ENCODE measurements at regions not wholly inside any gene's neighbourhood (a gene's known extent, or its start where the extent isn't known, plus 50 kb on each side); places are given as distances from the start of the nearest gene placed in this dataset.

GRCh38 chr11:27968461-27968860, 139.5 kb downstream of the KIF18A start:
- no peaks in the 10 kb centered on the region for H3K9me3 Mint-ChIP-seq (ENCODE audit: low read depth)
- no peak overlapping the region for H3K27ac Mint-ChIP-seq (ENCODE audit: unreplicated experiment)
- H3K27me3 Mint-ChIP-seq (ENCODE audit: low read depth), result no peaks in the 10 kb centered on the region
- H3K4me3 Mint-ChIP-seq (ENCODE audit: unreplicated experiment), result no peak overlapping the region
- DNase-seq (ENCODE audit: low spot score), result no peak
- no peaks in the 10 kb centered on the region for H3K4me1 Mint-ChIP-seq (ENCODE audit: low read depth)
- TF ChIP-seq CTCF (IDR thresholded peaks at IDR 0.05), result no peak
- H3K36me3 Mint-ChIP-seq (ENCODE audit: low read depth), result no peaks in the 10 kb centered on the region

- Mint-ChIP-seq H3K4me1 (ENCODE audit: low read depth) (no peaks in the 10 kb centered on the region), H3K27me3 (ENCODE audit: low read depth) (no peaks in the 10 kb centered on the region), H3K9me3 (ENCODE audit: low read depth) (no peaks in the 10 kb centered on the region), H3K36me3 (ENCODE audit: low read depth) (no peaks in the 10 kb centered on the region), H3K27ac (ENCODE audit: unreplicated experiment) (no peak overlapping the region), H3K4me3 (ENCODE audit: unreplicated experiment) (no peak overlapping the region)
- TF ChIP-seq CTCF (IDR thresholded peaks at IDR 0.05), result no peak
- no peak for DNase-seq (ENCODE audit: low spot score)
These were observed 142.4 kb downstream of the KIF18A start for GRCh38 chr11:27965559-27965958.

- H3K4me3 Mint-ChIP-seq (ENCODE audit: unreplicated experiment), result no peak overlapping the region
- H3K36me3 Mint-ChIP-seq (ENCODE audit: low read depth), result no peaks in the 10 kb centered on the region
- no peak for TF ChIP-seq CTCF (IDR thresholded peaks at IDR 0.05)
- no peaks in the 10 kb centered on the region for H3K4me1 Mint-ChIP-seq (ENCODE audit: low read depth)
- H3K9me3 Mint-ChIP-seq (ENCODE audit: low read depth), result peaks cover 2% of the 10 kb centered on the region
- no peak overlapping the region for H3K27ac Mint-ChIP-seq (ENCODE audit: unreplicated experiment)
- H3K27me3 Mint-ChIP-seq (ENCODE audit: low read depth), result no peaks in the 10 kb centered on the region
- DNase-seq (ENCODE audit: low spot score), result no peak
These were observed 144.6 kb downstream of the KIF18A start for GRCh38 chr11:27963370-27963769.

GRCh38 chr11:27949951-27950738, 157.8 kb downstream of the KIF18A start:
- Mint-ChIP-seq H3K27me3 (ENCODE audit: low read depth) (no peaks in the 10 kb centered on the region), H3K4me1 (ENCODE audit: low read depth) (no peaks in the 10 kb centered on the region), H3K36me3 (ENCODE audit: low read depth) (no peaks in the 10 kb centered on the region), H3K27ac (ENCODE audit: unreplicated experiment) (no peak overlapping the region), H3K9me3 (ENCODE audit: low read depth) (no peaks in the 10 kb centered on the region), H3K4me3 (ENCODE audit: unreplicated experiment) (no peak overlapping the region)
- no peak for TF ChIP-seq CTCF (IDR thresholded peaks at IDR 0.05)
- no peak for DNase-seq (ENCODE audit: low spot score)

- Mint-ChIP-seq H3K27ac (ENCODE audit: unreplicated experiment) (no peak overlapping the region), H3K4me3 (ENCODE audit: unreplicated experiment) (no peak overlapping the region), H3K36me3 (ENCODE audit: low read depth) (peaks cover 1% of the 10 kb centered on the region), H3K27me3 (ENCODE audit: low read depth) (no peaks in the 10 kb centered on the region), H3K4me1 (ENCODE audit: low read depth) (no peaks in the 10 kb centered on the region), H3K9me3 (ENCODE audit: low read depth) (peaks cover 10% of the 10 kb centered on the region)
- DNase-seq (ENCODE audit: low spot score), result no peak
- TF ChIP-seq CTCF (IDR thresholded peaks at IDR 0.05), result no peak
These were observed 162.6 kb downstream of the KIF18A start for GRCh38 chr11:27945348-27945747.

All from chondrocyte (in vitro differentiated cells).